Endothelial cell of umbilical vein (primary cell): ENCODE measurements at regions not wholly inside any gene's neighbourhood (a gene's known extent, or its start where the extent isn't known, plus 50 kb on each side); places are given as distances from the start of the nearest gene placed in this dataset.
"Not testable (repeated sequence)": the region's sequence is repeated elsewhere in the genome, so short reads cannot be mapped to it uniquely, and the experiment has no call there.

Experiments
- BruUV-seq: library from RNA; stranded (reverse); fragments of 400-500 nt; replicated peaks from 2 replicates; lab custom pipeline; 2021; lab: Mats Ljungman, UMichigan
- CTCF ChIA-PET: fragments of 300-600, 350-600 bp; sonication (Branson Sonifier 250); formaldehyde crosslinking; loops from one replicate; lab custom pipeline; 2021; ENCODE audit warnings: antibody characterized with exemption, inconsistent platforms; lab: Charles Lee
- POLR2A ChIA-PET: fragments of 300-600, 350-600 bp; sonication (Branson Sonifier 250); formaldehyde crosslinking; loops from one replicate; lab custom pipeline; 2021; ENCODE audit warnings: antibody characterized with exemption, inconsistent platforms; lab: Charles Lee
- DNase-seq: peaks from one replicate; pipeline ENCODE4 v3.0.0-alpha.2; 2011; ENCODE audit warnings: low read depth, low spot score
- FAIRE-seq: peaks from 2 replicates; lab custom pipeline; 2011; peaks lifted over from hg19 to GRCh38; lab: Jason Lieb, UNC
- H2AFZ ChIP-seq: 2 replicates; pipeline ENCODE4 v1.6.0; 2012; ENCODE audit warnings: low read depth, low read length, control low read depth, inconsistent platforms
- H3K27ac ChIP-seq: 2 replicates; pipeline ENCODE4 v1.5.1; 2011; ENCODE audit warnings: low read depth, mild to moderate bottlenecking, control low read depth, low read length, moderate library complexity; ENCODE audit not compliant: insufficient read depth
- H3K27me3 ChIP-seq, 2 experiments: 2 replicates each; pipeline versions ENCODE4 v1.6.0 to v1.6.1; 2011; ENCODE audit warnings: low read length in 2 of 2, mixed read lengths in 1 of 2; ENCODE audit not compliant: control insufficient read depth in 2 of 2, insufficient read depth in 2 of 2
- H3K36me3 ChIP-seq, 2 experiments: 2 replicates in 1 of 2; 3 replicates in 1 of 2; pipeline ENCODE4 v1.5.1; 2011; ENCODE audit warnings: low read length in 2 of 2, mild to moderate bottlenecking in 1 of 2, moderate library complexity in 1 of 2; ENCODE audit not compliant: control insufficient read depth in 2 of 2, insufficient read depth in 2 of 2; ENCODE audit errors: extremely low read depth in 1 of 2
- H3K4me1 ChIP-seq: 3 replicates; pipeline ENCODE4 v1.5.1; 2011; ENCODE audit warnings: mild to moderate bottlenecking, low read length; ENCODE audit not compliant: control insufficient read depth, insufficient read depth; ENCODE audit errors: extremely low read depth
- H3K4me2 ChIP-seq: 2 replicates; pipeline ENCODE4 v1.6.1; 2011; ENCODE audit warnings: low read length, control low read depth, mixed read lengths; ENCODE audit not compliant: insufficient read depth
- H3K4me3 ChIP-seq, 3 experiments: fragments of 200-600 bp in 1 of 3; sonication (generic), shearing (Covaris generic) in 1 of 3; replicated peaks in 1 of 3; 2 replicates each; pipeline ENCODE4 v1.5.1; 2011 to 2016; ENCODE audit warnings: control low read depth in 3 of 3, low read length in 3 of 3, mild to moderate bottlenecking in 2 of 3, inconsistent platforms in 1 of 3, low read depth in 1 of 3, moderate library complexity in 1 of 3; ENCODE audit not compliant: insufficient read depth in 1 of 3
- H3K79me2 ChIP-seq: 2 replicates; pipeline ENCODE4 v1.6.0; 2012; ENCODE audit warnings: low read length, inconsistent platforms; ENCODE audit not compliant: control insufficient read depth, insufficient read depth
- H3K9ac ChIP-seq: replicated peaks from 2 replicates; pipeline ENCODE3; 2011; ENCODE audit warnings: low read length, control low read depth; ENCODE audit not compliant: insufficient read depth; ENCODE audit errors: extremely low read depth
- H3K9me1 ChIP-seq: replicated peaks from 3 replicates; pipeline ENCODE4 v1.6.0; 2011; ENCODE audit warnings: mild to moderate bottlenecking, low read length; ENCODE audit not compliant: control insufficient read depth, insufficient read depth; ENCODE audit errors: extremely low read depth
- H3K9me3 ChIP-seq: replicated peaks from 2 replicates; pipeline ENCODE4 v1.5.1; 2012; ENCODE audit warnings: low read length, inconsistent platforms; ENCODE audit not compliant: control insufficient read depth, insufficient read depth
- H4K20me1 ChIP-seq: replicated peaks from 2 replicates; pipeline ENCODE3; 2011; ENCODE audit warnings: mild to moderate bottlenecking, low read length; ENCODE audit not compliant: control insufficient read depth, insufficient read depth; ENCODE audit errors: extremely low read depth
- EZH2 ChIP-seq: IDR thresholded peaks from 2 replicates; pipeline ENCODE4 v1.6.1; 2012; ENCODE audit warnings: borderline replicate concordance, low read depth, mild to moderate bottlenecking, moderate library complexity, low read length, inconsistent platforms; ENCODE audit not compliant: severe bottlenecking
- FOS ChIP-seq: IDR thresholded peaks from 2 replicates; pipeline ENCODE4 v1.6.1; 2011; ENCODE audit warnings: mild to moderate bottlenecking, low read length, moderate library complexity, borderline replicate concordance; ENCODE audit not compliant: insufficient read depth
- GATA2 ChIP-seq: IDR thresholded peaks from 2 replicates; pipeline ENCODE4 v1.7.0; 2011; ENCODE audit warnings: low read depth, mild to moderate bottlenecking, moderate library complexity, mixed read lengths, low read length; ENCODE audit not compliant: insufficient read length, insufficient read depth
- JUN ChIP-seq: IDR thresholded peaks from 2 replicates; pipeline ENCODE4 v1.6.1; 2011; ENCODE audit warnings: borderline replicate concordance, low read depth; ENCODE audit not compliant: insufficient read length, insufficient read depth
- MAX ChIP-seq: IDR thresholded peaks from 2 replicates; pipeline ENCODE4 v1.6.1; 2011; ENCODE audit not compliant: insufficient read depth, insufficient read length
- MYC ChIP-seq: IDR thresholded peaks from one replicate; pipeline ENCODE4 v1.6.1; 2011; ENCODE audit warnings: mild to moderate bottlenecking, low read depth, low read length
- POLR2A ChIP-seq: IDR thresholded peaks from 2 replicates; pipeline ENCODE4 v1.6.1; 2012; ENCODE audit warnings: low read depth, mild to moderate bottlenecking, control low read depth, low read length
- POLR2AphosphoS5 ChIP-seq: IDR thresholded peaks from 2 replicates; pipeline ENCODE4 v1.6.1; 2012; ENCODE audit warnings: low read depth, mild to moderate bottlenecking, control low read depth, low read length, moderate library complexity; ENCODE audit not compliant: insufficient read depth
- dilution Hi-C: fragments of 300-500 bp; cut with MboI; formaldehyde crosslinking; loops from one replicate; pipeline ENCODE4 v1.15.0; 2019; ENCODE audit warnings: low sequenced_read_pairs; ENCODE audit not compliant: extremely low pct_ligation_motif_present
- intact Hi-C: fragments of 100-400 bp; cut with micrococcal nuclease; formaldehyde crosslinking; loops from one replicate; pipeline ENCODE4 v1.10.0; 2022
- TF ChIP-seq, protein P1 (sequence below), 2 donors: IDR thresholded peaks; 1 replicate in 1 of 2; 2 replicates in 1 of 2; pipeline ENCODE4 v1.5.1; 2011; ENCODE audit warnings: low read length in 2 of 2, mild to moderate bottlenecking in 2 of 2, moderate library complexity in 2 of 2, control low read depth in 1 of 2, inconsistent platforms in 1 of 2, low read depth in 1 of 2; ENCODE audit not compliant: insufficient read depth in 1 of 2; ENCODE audit errors: extremely low read depth in 1 of 2

DNA sequence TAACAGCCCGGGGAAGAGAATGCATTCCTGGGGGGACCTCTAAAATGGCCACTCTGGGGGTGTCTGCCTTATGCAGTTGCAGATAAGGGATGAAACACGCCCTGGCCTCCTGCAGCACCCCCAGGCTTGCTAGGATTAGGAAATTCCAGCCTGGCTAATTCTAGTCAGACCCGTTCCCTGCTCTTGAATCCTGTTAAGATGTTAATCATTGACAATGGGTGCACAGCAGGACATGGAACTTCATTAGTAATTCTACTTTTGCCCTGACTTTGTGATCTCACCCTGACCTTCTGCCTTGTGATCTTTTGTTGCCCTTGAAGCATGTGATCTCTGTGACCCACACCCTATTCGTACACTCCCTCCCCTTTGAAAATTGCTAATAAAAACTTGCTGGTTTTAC, 131.7 kb upstream of the ADGRL4 start:
- H3K4me1 ChIP-seq, DNase-seq, H3K27me3 ChIP-seq, H3K36me3 ChIP-seq, H4K20me1 ChIP-seq, POLR2A ChIA-PET, dilution Hi-C loops, H3K4me3 ChIP-seq, H3K9me3 ChIP-seq, CTCF ChIA-PET, H3K4me2 ChIP-seq, H2AFZ ChIP-seq, H3K79me2 ChIP-seq, BruUV-seq, H3K9ac ChIP-seq, FAIRE-seq, intact Hi-C loops, H3K27ac ChIP-seq, H3K9me1 ChIP-seq: not testable (repeated sequence)

GRCh38 chr1:79133774-79134364, 127.3 kb upstream of the ADGRL4 start:
- H3K27me3 ChIP-seq = no peaks in the 10 kb centered on the region
- H3K79me2 ChIP-seq = no peaks in the 10 kb centered on the region
- no peak overlapping the region for H3K4me3 ChIP-seq
- TF ChIP-seq POLR2A (no peak), MYC (no peak), MAX (no peak), FOS (no peak), POLR2AphosphoS5 (no peak), JUN (no peak), GATA2 (no peak), EZH2 (no peak)
- TF ChIP-seq, protein P1, sequence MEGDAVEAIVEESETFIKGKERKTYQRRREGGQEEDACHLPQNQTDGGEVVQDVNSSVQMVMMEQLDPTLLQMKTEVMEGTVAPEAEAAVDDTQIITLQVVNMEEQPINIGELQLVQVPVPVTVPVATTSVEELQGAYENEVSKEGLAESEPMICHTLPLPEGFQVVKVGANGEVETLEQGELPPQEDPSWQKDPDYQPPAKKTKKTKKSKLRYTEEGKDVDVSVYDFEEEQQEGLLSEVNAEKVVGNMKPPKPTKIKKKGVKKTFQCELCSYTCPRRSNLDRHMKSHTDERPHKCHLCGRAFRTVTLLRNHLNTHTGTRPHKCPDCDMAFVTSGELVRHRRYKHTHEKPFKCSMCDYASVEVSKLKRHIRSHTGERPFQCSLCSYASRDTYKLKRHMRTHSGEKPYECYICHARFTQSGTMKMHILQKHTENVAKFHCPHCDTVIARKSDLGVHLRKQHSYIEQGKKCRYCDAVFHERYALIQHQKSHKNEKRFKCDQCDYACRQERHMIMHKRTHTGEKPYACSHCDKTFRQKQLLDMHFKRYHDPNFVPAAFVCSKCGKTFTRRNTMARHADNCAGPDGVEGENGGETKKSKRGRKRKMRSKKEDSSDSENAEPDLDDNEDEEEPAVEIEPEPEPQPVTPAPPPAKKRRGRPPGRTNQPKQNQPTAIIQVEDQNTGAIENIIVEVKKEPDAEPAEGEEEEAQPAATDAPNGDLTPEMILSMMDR (IDR thresholded peaks at IDR 0.05; ENCODE audit: extremely low read depth in 1 of 2, insufficient read depth in 1 of 2, low read depth in 1 of 2, low read length in 2 of 2) = no peak
- H3K9me1 ChIP-seq = no peaks in the 10 kb centered on the region
- no peak overlapping the region for H2AFZ ChIP-seq
- H3K9me3 ChIP-seq = no peaks in the 10 kb centered on the region
- CTCF ChIA-PET = interaction anchor here (0.9 to 1.1 kb wide), 2 partner anchors 17 to 29 kb away, joined by 3 to 4 read pairs; no protein-coding TSS in a partner anchor
- dilution Hi-C loops = no loop called here
- FAIRE-seq (no peak), DNase-seq (no peak)
- no peak overlapping the region for H3K4me2 ChIP-seq
- intact Hi-C loops = no loop called here
- peaks cover under 1% of the 10 kb centered on the region for H3K4me1 ChIP-seq
- no TSS peak for BruUV-seq
- no peaks in the 10 kb centered on the region for H4K20me1 ChIP-seq
- POLR2A ChIA-PET = no interaction called here
- no peak overlapping the region for H3K9ac ChIP-seq
- no peak overlapping the region for H3K27ac ChIP-seq
- no peaks in the 10 kb centered on the region for H3K36me3 ChIP-seq
